ENCODE measurements at regions not wholly inside any gene's neighbourhood (a gene's known extent, or its start where the extent isn't known, plus 50 kb on each side); places are given as distances from the start of the nearest gene placed in this dataset.
A peak's percentile ranks its signal among the peaks of the same experiment; 100 is the strongest.

GRCh38 chr11:112795142-112795815 lies 165.9 kb upstream of the NCAM1 start:
- TF ChIP-seq POLR2AphosphoS5 (IDR thresholded peaks at IDR 0.05) (no peak), CTCF (IDR thresholded peaks at IDR 0.05) (peak; percentile 45 to 78 (median 74)), EP300 (IDR thresholded peaks at IDR 0.05) (no peak), POLR2A (IDR thresholded peaks at IDR 0.05) (no peak)
